SK-N-MC (cell line): ENCODE measurements at regions not wholly inside any gene's neighbourhood (a gene's known extent, or its start where the extent isn't known, plus 50 kb on each side); places are given as distances from the start of the nearest gene placed in this dataset.

Experiments
- EZH2 ChIP-seq: fragments of 200-600 bp; sonication (generic); IDR thresholded peaks from one replicate; pipeline ENCODE4 v1.6.1; 2017; ENCODE audit warnings: antibody characterized with exemption
- FOXP2 ChIP-seq: optimal IDR thresholded peaks from 2 replicates; pipeline ENCODE3; 2011; ENCODE audit warnings: mild to moderate bottlenecking, moderate library complexity; ENCODE audit not compliant: insufficient read depth; ENCODE audit errors: extremely low read length, control extremely low read depth
- POLR2AphosphoS5 ChIP-seq: IDR thresholded peaks from 2 replicates; pipeline ENCODE4 v1.6.1; 2012; ENCODE audit warnings: mild to moderate bottlenecking, low read depth, low read length, borderline replicate concordance

DNA sequence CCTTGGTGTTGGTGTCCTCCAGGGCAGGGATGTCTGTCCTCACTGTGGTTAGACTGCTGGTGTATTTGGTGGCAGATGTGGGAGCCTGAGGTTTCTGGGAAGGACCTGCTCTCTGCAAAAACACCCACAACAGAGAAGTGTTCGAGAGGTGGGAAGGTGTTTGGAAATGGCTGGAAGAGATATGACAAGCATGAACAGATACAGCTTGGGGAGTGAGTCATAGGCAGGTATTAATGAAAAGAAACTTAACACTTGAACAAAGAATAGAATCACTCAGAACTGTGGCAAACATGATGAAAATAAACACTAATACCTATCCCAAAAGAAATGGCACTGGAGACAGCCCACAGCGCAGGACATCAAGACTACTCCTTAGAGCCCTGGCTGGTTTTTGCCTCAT is 192.4 kb upstream of the RORA start:
- TF ChIP-seq EZH2 (no peak), POLR2AphosphoS5 (no peak), FOXP2 (no peak)
